GM12874 (cell line): ENCODE measurements at regions not wholly inside any gene's neighbourhood (a gene's known extent, or its start where the extent isn't known, plus 50 kb on each side); places are given as distances from the start of the nearest gene placed in this dataset.

Experiments
- TF ChIP-seq, protein P1 (sequence below): IDR thresholded peaks from 2 replicates; pipeline ENCODE4 v1.5.1; 2011; ENCODE audit warnings: low read depth, mild to moderate bottlenecking, control low read depth, low read length, moderate library complexity; ENCODE audit not compliant: insufficient read depth

DNA sequence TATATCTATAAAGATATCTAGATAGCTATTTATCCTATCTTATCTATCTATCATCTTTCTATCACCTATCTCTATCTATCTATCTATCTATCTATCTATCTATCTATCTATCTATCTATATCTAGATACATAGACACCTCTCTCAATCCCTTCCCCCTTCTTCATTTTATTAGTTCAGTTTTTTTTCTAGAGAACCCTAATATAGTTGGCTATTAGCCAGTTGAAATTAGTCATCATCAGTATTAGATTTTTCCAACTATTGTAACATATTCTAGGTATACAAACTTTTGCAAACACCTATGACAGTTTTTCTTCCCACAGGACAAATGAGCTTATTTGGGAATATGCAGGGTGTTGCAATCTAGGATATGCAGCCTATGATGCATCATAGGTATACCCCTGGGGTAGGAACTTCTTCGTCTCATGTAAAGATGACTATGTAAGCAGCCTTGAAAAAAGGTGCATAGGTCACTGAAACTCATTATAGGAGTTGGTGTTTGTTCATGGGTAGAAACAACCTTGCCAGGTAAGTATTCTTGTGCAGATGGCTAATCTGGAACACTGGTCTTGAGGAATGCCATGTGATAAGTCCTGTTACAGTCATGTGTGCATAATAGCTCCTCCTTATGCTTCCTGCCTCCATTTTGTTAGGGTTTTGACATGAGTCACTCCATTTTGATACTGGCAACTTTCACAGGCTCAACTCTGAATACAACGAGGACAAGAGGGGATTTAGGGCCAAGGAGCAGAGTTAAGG is 160.7 kb upstream of the ZSWIM2 start:
- TF ChIP-seq, protein P1, sequence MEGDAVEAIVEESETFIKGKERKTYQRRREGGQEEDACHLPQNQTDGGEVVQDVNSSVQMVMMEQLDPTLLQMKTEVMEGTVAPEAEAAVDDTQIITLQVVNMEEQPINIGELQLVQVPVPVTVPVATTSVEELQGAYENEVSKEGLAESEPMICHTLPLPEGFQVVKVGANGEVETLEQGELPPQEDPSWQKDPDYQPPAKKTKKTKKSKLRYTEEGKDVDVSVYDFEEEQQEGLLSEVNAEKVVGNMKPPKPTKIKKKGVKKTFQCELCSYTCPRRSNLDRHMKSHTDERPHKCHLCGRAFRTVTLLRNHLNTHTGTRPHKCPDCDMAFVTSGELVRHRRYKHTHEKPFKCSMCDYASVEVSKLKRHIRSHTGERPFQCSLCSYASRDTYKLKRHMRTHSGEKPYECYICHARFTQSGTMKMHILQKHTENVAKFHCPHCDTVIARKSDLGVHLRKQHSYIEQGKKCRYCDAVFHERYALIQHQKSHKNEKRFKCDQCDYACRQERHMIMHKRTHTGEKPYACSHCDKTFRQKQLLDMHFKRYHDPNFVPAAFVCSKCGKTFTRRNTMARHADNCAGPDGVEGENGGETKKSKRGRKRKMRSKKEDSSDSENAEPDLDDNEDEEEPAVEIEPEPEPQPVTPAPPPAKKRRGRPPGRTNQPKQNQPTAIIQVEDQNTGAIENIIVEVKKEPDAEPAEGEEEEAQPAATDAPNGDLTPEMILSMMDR = no peak

DNA sequence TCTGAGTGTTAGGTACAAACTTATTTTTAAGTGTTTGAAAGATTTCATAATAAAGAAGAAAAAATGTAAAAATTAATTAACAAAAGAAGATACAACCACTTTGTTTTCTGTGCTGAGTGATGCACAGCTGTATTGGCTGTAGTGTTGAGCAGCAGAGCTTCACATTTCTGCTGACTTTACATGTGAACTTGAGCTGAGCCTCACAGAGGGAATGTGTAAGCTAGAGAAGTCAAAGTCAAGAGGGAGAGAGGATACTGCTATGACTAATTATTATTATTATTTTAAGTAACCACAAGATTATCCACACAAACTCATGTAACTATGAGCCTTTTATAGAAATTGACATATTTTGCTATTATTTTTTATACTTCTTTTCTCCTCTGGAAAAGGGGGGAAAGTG is 159.1 kb upstream of the ZSWIM2 start:
- TF ChIP-seq, protein P1 = no peak

DNA sequence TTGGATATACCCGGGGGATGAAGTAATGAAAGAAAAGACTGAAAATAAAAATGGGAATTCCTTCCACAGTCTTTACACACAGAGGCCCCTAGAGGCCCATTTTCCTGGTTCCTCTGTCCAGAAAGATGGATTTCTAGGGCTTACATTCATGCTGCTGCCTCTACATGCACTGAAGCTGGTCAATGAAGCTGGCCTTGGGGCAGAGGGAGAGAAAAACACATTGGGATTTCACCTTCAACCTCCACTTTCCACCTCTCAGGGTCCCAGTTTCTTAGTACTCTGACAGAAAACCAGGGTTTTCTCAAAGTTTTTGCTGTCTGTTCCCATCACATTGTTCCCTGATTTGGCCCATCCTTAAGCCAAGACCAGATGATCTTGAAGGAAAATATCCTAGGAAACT is 154.6 kb upstream of the ZSWIM2 start:
- TF ChIP-seq, protein P1 = no peak

DNA sequence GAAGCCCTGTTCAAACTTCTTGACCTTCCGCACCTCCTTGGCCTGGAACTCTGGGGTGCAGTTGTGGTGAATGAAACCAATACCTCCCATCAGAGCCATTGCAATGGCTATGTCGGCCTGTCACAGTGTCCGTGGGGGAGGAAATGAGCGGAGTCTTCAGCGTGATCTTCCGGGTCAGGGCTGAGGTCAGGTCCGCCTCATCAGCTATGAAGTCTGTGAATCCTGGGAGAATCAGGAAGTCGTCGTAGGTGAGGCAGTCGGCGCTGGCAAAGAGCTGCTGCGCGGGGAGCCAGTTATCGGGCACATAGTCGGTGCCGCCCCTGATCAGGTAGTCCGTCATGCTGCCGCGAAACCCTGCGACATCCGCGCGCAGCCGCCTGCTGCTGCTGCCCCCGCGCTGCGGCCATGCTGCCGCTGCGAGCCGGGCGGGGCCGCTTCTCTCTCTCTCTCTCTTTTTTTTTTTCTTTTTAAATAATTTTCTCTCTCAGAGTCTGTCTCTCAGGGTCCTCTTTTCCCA is 154.1 kb upstream of the ZSWIM2 start:
- TF ChIP-seq, protein P1 = no peak

DNA sequence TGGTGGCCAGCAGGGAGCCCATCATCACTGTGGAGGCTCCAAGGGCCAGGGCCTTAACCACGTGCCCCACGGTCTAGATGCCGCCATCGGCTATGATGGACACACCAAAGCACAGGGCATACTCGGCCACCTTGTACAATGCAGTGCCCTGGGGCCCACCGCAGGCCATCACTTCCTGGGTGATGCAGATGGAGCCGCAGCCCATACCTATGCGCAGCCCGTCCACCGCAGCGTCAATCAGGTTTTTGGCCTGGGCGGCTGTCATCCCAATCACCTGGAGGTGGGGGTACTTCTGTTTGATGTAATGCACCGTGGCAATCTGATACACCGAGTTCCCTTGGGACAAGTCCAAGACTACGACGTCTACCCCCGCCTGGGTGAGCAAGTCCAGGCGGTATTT is 153.3 kb upstream of the ZSWIM2 start:
- TF ChIP-seq, protein P1 = no peak

DNA sequence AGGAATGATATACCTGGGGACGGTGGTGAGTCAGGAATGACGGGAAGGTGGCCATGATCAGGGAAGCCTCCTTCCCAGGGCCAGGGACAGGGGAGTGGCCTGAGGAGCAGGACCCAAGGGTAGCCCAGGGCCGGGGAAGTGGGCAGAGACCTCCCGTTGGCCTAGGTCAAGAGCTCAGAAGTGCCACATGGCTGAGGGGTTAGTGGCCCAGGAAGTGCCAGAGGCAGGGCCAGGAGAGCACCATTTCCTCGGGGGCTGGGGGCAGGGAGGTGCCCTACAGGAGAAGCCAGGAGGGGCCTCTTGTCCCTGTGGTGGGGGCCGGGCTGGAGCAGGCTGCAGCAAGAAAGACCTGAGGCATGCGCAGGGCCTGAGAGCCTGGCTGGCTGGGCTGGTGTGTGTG is 152.3 kb upstream of the ZSWIM2 start:
- TF ChIP-seq, protein P1 = no peak

DNA sequence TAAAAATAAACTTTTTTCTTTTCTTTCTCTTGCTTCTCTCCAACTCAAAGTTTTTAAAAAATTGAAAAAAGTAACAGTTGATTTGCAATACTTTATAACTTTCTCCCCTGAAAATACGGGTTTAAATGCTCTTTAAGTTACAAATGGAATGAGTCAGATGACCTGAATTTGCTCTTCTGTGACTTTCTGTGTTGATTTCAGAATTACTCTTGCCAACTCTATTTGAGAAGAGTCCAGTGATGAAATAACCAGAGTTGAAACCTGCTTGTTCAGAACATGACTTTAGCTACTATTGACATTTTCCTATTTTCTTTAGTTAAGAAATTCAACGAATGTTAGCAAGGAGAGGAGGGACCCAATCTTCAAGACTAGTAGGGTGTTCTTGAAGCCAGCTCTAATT is 146.1 kb upstream of the ZSWIM2 start:
- TF ChIP-seq, protein P1 = no peak

DNA sequence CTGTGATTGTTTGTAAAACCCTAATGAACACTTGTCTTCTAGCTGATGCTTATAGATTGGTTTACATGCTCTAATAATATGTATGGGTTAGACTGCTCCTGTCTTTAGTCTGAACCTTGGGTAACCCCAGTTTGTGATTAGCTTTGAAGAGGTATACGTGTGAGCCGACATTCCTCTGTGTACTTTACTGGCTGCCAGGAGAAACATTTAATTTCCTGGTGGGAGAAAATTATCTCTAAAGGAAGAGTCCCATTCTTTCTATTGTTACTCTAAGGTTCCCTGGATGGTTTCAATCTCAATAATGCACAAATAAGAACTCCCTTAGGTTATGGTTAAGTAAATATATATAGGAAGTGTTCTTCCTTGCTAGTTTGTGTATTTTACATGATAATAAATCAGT is 143.6 kb upstream of the ZSWIM2 start:
- TF ChIP-seq, protein P1 = no peak
